T-cell (primary cell): ENCODE measurements at regions not wholly inside any gene's neighbourhood (a gene's known extent, or its start where the extent isn't known, plus 50 kb on each side); places are given as distances from the start of the nearest gene placed in this dataset.

ENCODE experiments used
- ATAC-seq, 4 experiments: fragments of 200-7000 bp in 3 of 4; fragments of 150-1000 bp in 1 of 4; cut with Tn5 transposase; replicated peaks in 1 of 4; 1 replicate in 3 of 4; 2 replicates in 1 of 4; pipeline ENCODE4 v1.10.0; 2021; ENCODE audit warnings: moderate library complexity in 3 of 4, mild to moderate bottlenecking in 2 of 4, moderate number of reproducible peaks in 1 of 4
- CTCF ChIA-PET, 2 donors: fragments of 300-600 bp; sonication (Branson Sonifier 250); formaldehyde crosslinking; loops; one replicate each; lab custom pipeline; 2022; ENCODE audit warnings: antibody characterized with exemption in 2 of 2; lab: Charles Lee
- POLR2A ChIA-PET, 2 donors: fragments of 300-600 bp; sonication (Branson Sonifier 250); formaldehyde crosslinking; loops; one replicate each; lab custom pipeline; 2022; ENCODE audit warnings: antibody characterized with exemption in 2 of 2; lab: Charles Lee
- DNase-seq, 35 experiments: peaks; one replicate each; pipeline versions ENCODE4 v3.0.0 to v3.0.0-alpha.2; 2013 to 2023
- H3K27ac ChIP-seq: one replicate; pipeline ENCODE4 v1.5.1; 2013; ENCODE audit warnings: low read length
- H3K27me3 ChIP-seq, 2 experiments: replicated peaks in 1 of 2; 1 replicate in 1 of 2; 2 replicates in 1 of 2; pipeline versions ENCODE4 v1.6.1 to v1.7.0; 2013; ENCODE audit warnings: low read length in 1 of 2, mixed read lengths in 1 of 2; ENCODE audit not compliant: control insufficient read depth in 2 of 2, insufficient read depth in 2 of 2; ENCODE audit errors: extremely low read depth in 1 of 2
- H3K36me3 ChIP-seq, 2 donors: 1 replicate in 1 of 2; 2 replicates in 1 of 2; pipeline versions ENCODE4 v1.6.1 to v1.7.0; 2013; ENCODE audit warnings: low read length in 1 of 2; ENCODE audit not compliant: control insufficient read depth in 2 of 2, insufficient read depth in 1 of 2; ENCODE audit errors: extremely low read depth in 1 of 2
- H3K4me1 ChIP-seq, 2 experiments: 1 replicate in 1 of 2; 2 replicates in 1 of 2; pipeline versions ENCODE4 v1.6.1 to v1.7.0; 2013; ENCODE audit warnings: low read length in 2 of 2, mixed read lengths in 1 of 2; ENCODE audit not compliant: insufficient read depth in 2 of 2, control insufficient read depth in 1 of 2; ENCODE audit errors: extremely low read depth in 1 of 2
- H3K4me3 ChIP-seq, 2 donors: 1 replicate in 1 of 2; 2 replicates in 1 of 2; pipeline versions ENCODE4 v1.5.1 to v1.7.0; 2013; ENCODE audit warnings: mild to moderate bottlenecking in 2 of 2, low read length in 1 of 2, moderate library complexity in 1 of 2; ENCODE audit not compliant: control insufficient read depth in 1 of 2; ENCODE audit errors: extremely low read depth in 1 of 2
- H3K9me3 ChIP-seq: 2 replicates; pipeline ENCODE4 v1.7.0; 2013
- H3K27ac Mint-ChIP-seq, 2 donors: one replicate each; pipeline ENCODE4 v1.8.0; 2020 to 2021; ENCODE audit warnings: mild to moderate bottlenecking in 2 of 2, mixed read lengths in 2 of 2
- H3K27me3 Mint-ChIP-seq, 2 donors: one replicate each; pipeline ENCODE4 v1.8.0; 2021 to 2022; ENCODE audit warnings: mixed read lengths in 2 of 2
- H3K36me3 Mint-ChIP-seq: one replicate; pipeline ENCODE4 v1.8.0; 2021; ENCODE audit warnings: mixed read lengths
- H3K4me1 Mint-ChIP-seq, 3 donors: one replicate each; pipeline ENCODE4 v1.8.0; 2020 to 2022; ENCODE audit warnings: mixed read lengths in 3 of 3, mild to moderate bottlenecking in 1 of 3
- H3K4me3 Mint-ChIP-seq, 3 donors: one replicate each; pipeline ENCODE4 v1.8.0; 2020 to 2022; ENCODE audit warnings: mild to moderate bottlenecking in 3 of 3, mixed read lengths in 3 of 3, moderate library complexity in 3 of 3
- H3K9me3 Mint-ChIP-seq, 3 donors: one replicate each; pipeline ENCODE4 v1.8.0; 2020 to 2022; ENCODE audit warnings: mixed read lengths in 3 of 3
- WGBS: methylation state at CpG from one replicate; pipeline ENCODE4 v1.1.5; 2013; ENCODE audit warnings: missing lambda C conversion rate; ENCODE audit not compliant: insufficient coverage; 5-methylcytosine and 5-hydroxymethylcytosine counted together

GRCh38 chr12:116474331-116474730 lies 84.8 kb upstream of the MAP1LC3B2 start:
- POLR2A ChIA-PET, result no interaction called here

GRCh38 chr12:116474899-116475298 lies 84.3 kb upstream of the MAP1LC3B2 start:
- DNase-seq (no peak), ATAC-seq (no peak)
- CTCF ChIA-PET, result no interaction called here
- Histone ChIP-seq H3K27me3 (no peaks in the 10 kb centered on the region), H3K4me3 (no peak overlapping the region), H3K36me3 (no peaks in the 10 kb centered on the region), H3K9me3 (no peaks in the 10 kb centered on the region), H3K4me1 (peaks cover 0 to 2% of the 10 kb centered on the region in 2 experiments), H3K27ac (no peak overlapping the region)
- no CpG with 5 or more reads among the region's 4 CpGs for WGBS
- Mint-ChIP-seq H3K4me3 (no peak overlapping the region), H3K4me1 (peaks cover 1 to 7% (median 1%) of the 10 kb centered on the region in 3 donors), H3K27me3 (no peaks in the 10 kb centered on the region), H3K36me3 (peaks cover 6% of the 10 kb centered on the region), H3K9me3 (peaks cover 0 to 15% (median 14%) of the 10 kb centered on the region in 3 donors), H3K27ac (no peak overlapping the region)
- POLR2A ChIA-PET, result no interaction called here

More at GRCh38 chr12:116474331-116474730, 84.8 kb upstream of the MAP1LC3B2 start:
- ATAC-seq, result no peak
- no peaks in the 10 kb centered on the region for H3K36me3 ChIP-seq
- Mint-ChIP-seq H3K27ac (no peak overlapping the region), H3K4me1 (peaks cover 0 to 5% (median 0%) of the 10 kb centered on the region in 3 donors), H3K4me3 (no peak overlapping the region), H3K9me3 (peaks cover 0 to 15% (median 14%) of the 10 kb centered on the region in 3 donors), H3K27me3 (no peaks in the 10 kb centered on the region), H3K36me3 (peaks cover 6% of the 10 kb centered on the region)
- H3K27me3 ChIP-seq, result no peaks in the 10 kb centered on the region
- CTCF ChIA-PET, result interaction anchor here in 1 of 2 donors (0.7 kb wide), 1 partner anchor 72 kb away, joined by 3 read pairs; no protein-coding TSS in a partner anchor
- no peak for DNase-seq
- H3K9me3 ChIP-seq, result no peaks in the 10 kb centered on the region
- H3K4me1 ChIP-seq, result no peaks in the 10 kb centered on the region
- H3K27ac ChIP-seq, result no peak overlapping the region
- H3K4me3 ChIP-seq, result no peak overlapping the region
- WGBS, result 100% methylated on average over 1 of the region's 1 CpG

DNA sequence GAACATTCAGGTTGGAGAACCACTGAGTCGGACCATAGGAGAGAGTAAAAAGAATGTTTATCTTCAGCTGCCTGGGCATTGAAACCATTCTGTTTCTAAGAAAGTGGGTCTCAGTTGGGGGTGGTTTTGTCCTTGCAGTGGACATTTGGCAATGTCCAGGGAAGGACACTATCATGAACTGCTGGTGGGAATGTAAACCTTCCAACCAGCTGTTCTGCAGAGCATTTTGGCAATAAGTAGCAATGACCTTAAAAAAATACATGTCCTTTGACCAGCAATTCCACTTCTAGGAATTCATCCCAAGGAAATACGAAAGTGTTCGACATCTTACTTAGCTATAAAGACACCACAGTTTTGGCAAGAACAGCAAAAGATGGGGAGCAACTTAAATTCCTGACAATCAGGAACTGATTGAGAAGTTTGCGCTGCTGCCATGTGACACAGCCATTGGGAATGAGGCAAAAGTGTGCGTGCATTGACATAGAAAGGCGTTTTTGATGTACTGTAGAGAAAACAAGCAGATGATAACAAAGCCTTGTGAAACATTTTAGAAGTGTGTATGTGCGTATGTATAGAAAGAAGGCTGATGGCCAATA lies 82.9 kb upstream of the MAP1LC3B2 start:
- H3K27ac ChIP-seq, result no peak overlapping the region
- H3K27me3 Mint-ChIP-seq, result no peaks in the 10 kb centered on the region
- no peak for ATAC-seq
- no peak overlapping the region for H3K4me3 Mint-ChIP-seq
- H3K4me3 ChIP-seq, result no peak overlapping the region
- no peaks in the 10 kb centered on the region for H3K9me3 ChIP-seq
- H3K4me1 ChIP-seq, result peaks cover 6 to 11% of the 10 kb centered on the region in 2 experiments
- DNase-seq, result no peak
- H3K27me3 ChIP-seq, result no peaks in the 10 kb centered on the region
- 93% methylated on average over 7 of the region's 7 CpGs for WGBS
- ChIA-PET POLR2A (interaction anchor here in 1 of 2 donors (0.5 kb wide), 1 partner anchor 271 kb away, joined by 3 read pairs; no protein-coding TSS in a partner anchor), CTCF (no interaction called here)
- H3K36me3 ChIP-seq, result no peaks in the 10 kb centered on the region
- peaks cover 0 to 15% (median 14%) of the 10 kb centered on the region in 3 donors for H3K9me3 Mint-ChIP-seq
- H3K4me1 Mint-ChIP-seq, result peaks cover 11 to 14% (median 12%) of the 10 kb centered on the region in 3 donors
- peaks cover 6% of the 10 kb centered on the region for H3K36me3 Mint-ChIP-seq
- no peak overlapping the region for H3K27ac Mint-ChIP-seq

- no peak overlapping the region for H3K27ac Mint-ChIP-seq
- Histone ChIP-seq H3K4me3 (no peak overlapping the region), H3K27ac (no peak overlapping the region), H3K27me3 (peaks cover 0 to 5% of the 10 kb centered on the region in 2 experiments), H3K4me1 (peaks cover 6 to 11% of the 10 kb centered on the region in 2 experiments), H3K36me3 (no peaks in the 10 kb centered on the region), H3K9me3 (no peaks in the 10 kb centered on the region)
- POLR2A ChIA-PET, result no interaction called here
- H3K4me3 Mint-ChIP-seq, result no peak overlapping the region
- peaks cover 11 to 14% (median 12%) of the 10 kb centered on the region in 3 donors for H3K4me1 Mint-ChIP-seq
- no peak for DNase-seq
- ATAC-seq, result no peak
- 67% methylated on average over 1 of the region's 6 CpGs for WGBS
- H3K9me3 Mint-ChIP-seq, result peaks cover 0 to 15% (median 14%) of the 10 kb centered on the region in 3 donors
- CTCF ChIA-PET, result no interaction called here
- H3K27me3 Mint-ChIP-seq, result peaks cover 0 to 2% of the 10 kb centered on the region in 2 donors
- H3K36me3 Mint-ChIP-seq, result peaks cover 6% of the 10 kb centered on the region
Measured at GRCh38 chr12:116478243-116478773, 80.9 kb upstream of the MAP1LC3B2 start.

DNA sequence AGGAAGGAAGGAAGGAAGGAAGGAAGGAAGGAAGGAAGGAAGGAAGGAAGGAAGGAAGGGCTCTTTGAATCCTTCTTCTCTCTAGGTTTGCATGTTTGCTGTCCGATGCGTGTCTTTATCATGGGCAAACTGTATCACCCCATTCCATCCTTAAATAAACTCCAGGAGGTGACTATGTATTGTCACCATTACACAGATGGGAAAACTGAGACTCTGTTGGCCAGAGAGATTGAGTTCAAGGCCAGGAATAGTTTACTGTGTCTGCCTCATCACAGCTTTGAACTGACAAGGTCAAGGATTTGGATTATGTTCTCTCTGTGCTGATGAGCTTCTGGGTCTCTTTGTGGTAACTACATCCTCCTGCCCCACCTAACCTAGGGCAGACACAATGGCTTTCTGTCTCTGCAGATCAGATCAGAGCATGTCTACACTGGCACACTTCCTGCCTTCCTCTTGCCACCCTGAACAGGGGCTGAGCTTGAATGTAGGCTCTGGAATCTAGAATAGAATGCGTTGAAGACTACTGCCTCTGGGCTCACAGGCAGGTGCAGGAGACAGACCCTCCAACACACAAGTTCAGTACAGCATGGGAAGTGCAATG lies 78.9 kb upstream of the MAP1LC3B2 start:
- peaks cover 0 to 13% (median 11%) of the 10 kb centered on the region in 3 donors for H3K9me3 Mint-ChIP-seq
- H3K36me3 ChIP-seq, result no peaks in the 10 kb centered on the region
- no peak overlapping the region for H3K4me3 Mint-ChIP-seq
- no peak overlapping the region for H3K27ac Mint-ChIP-seq
- DNase-seq (peak in 5 of 35 experiments; percentile 3 to 14 (median 6)), ATAC-seq (peak; percentile 69 to 96 (median 80))
- ChIA-PET POLR2A (interaction anchor here in 1 of 2 donors (0.7 kb wide), 1 partner anchor 192 kb away, joined by 6 read pairs; no protein-coding TSS in a partner anchor), CTCF (no interaction called here)
- H3K36me3 Mint-ChIP-seq, result peaks cover 6% of the 10 kb centered on the region
- H3K4me1 Mint-ChIP-seq, result peaks cover 11 to 14% (median 12%) of the 10 kb centered on the region in 3 donors
- no peak overlapping the region for H3K27ac ChIP-seq
- H3K27me3 Mint-ChIP-seq, result peaks cover 0 to 2% of the 10 kb centered on the region in 2 donors
- WGBS, result no CpG with 5 or more reads among the region's 3 CpGs
- H3K4me3 ChIP-seq, result no peak overlapping the region
- no peaks in the 10 kb centered on the region for H3K9me3 ChIP-seq
- peaks cover 6 to 11% of the 10 kb centered on the region in 2 experiments for H3K4me1 ChIP-seq
- H3K27me3 ChIP-seq, result peaks cover 0 to 5% of the 10 kb centered on the region in 2 experiments

DNA sequence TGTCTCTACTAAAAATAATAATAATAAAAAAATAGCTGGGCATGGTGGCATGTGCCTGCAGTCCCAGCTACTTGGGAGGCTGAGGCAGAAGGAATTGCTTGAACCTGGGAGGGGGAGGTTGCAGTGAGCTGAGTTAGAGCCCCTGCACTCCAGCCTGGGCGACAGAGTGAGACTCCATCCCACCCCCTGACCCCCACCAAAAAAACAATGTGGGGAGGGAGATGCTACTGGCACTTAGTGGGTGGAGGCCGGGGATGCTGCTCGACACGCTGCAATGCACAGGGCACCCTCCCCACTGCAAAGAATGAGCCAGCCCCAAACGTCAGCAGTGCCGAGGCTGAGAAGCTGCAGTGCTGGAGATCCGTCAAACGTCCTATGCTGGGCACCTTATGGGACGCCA lies 77.5 kb upstream of the MAP1LC3B2 start:
- H3K4me3 Mint-ChIP-seq, result no peak overlapping the region
- Histone ChIP-seq H3K4me3 (no peak overlapping the region), H3K36me3 (no peaks in the 10 kb centered on the region), H3K27me3 (peaks cover 0 to 5% of the 10 kb centered on the region in 2 experiments), H3K4me1 (peaks cover 6 to 11% of the 10 kb centered on the region in 2 experiments), H3K9me3 (no peaks in the 10 kb centered on the region), H3K27ac (no peak overlapping the region)
- H3K27me3 Mint-ChIP-seq, result peaks cover 0 to 2% of the 10 kb centered on the region in 2 donors
- H3K36me3 Mint-ChIP-seq, result peaks cover under 1% of the 10 kb centered on the region
- H3K4me1 Mint-ChIP-seq, result peaks cover 11 to 14% (median 12%) of the 10 kb centered on the region in 3 donors
- POLR2A ChIA-PET, result no interaction called here
- 89% methylated on average over 8 of the region's 9 CpGs for WGBS
- CTCF ChIA-PET, result interaction anchor here in 1 of 2 donors (0.7 kb wide), 1 partner anchor 19 kb away, joined by 6 read pairs; no protein-coding TSS in a partner anchor
- DNase-seq (no peak), ATAC-seq (no peak)
- H3K27ac Mint-ChIP-seq, result no peak overlapping the region
- peaks cover 0 to 6% (median under 1%) of the 10 kb centered on the region in 3 donors for H3K9me3 Mint-ChIP-seq
